Memory B cell (primary cell): ENCODE measurements at regions not wholly inside any gene's neighbourhood (a gene's known extent, or its start where the extent isn't known, plus 50 kb on each side); places are given as distances from the start of the nearest gene placed in this dataset.
"Not testable (repeated sequence)": the region's sequence is repeated elsewhere in the genome, so short reads cannot be mapped to it uniquely, and the experiment has no call there.

Experiments
- ATAC-seq: fragments of 150-1000 bp; cut with Tn5 transposase; 2 replicates; pipeline ENCODE4 v1.10.0; 2021; ENCODE audit warnings: low read depth, mild to moderate bottlenecking, moderate library complexity
- DNase-seq, 2 donors: peaks; one replicate each; pipeline ENCODE4 v3.0.0; 2022; ENCODE audit warnings: low spot score in 2 of 2
- H3K27ac Mint-ChIP-seq: one replicate; pipeline ENCODE4 v1.8.0; 2022; ENCODE audit warnings: mild to moderate bottlenecking, moderate library complexity, mixed read lengths
- H3K27me3 Mint-ChIP-seq: one replicate; pipeline ENCODE4 v1.8.0; 2022; ENCODE audit warnings: mixed read lengths
- H3K36me3 Mint-ChIP-seq: one replicate; pipeline ENCODE4 v1.8.0; 2022; ENCODE audit warnings: mild to moderate bottlenecking, mixed read lengths
- H3K4me1 Mint-ChIP-seq: one replicate; pipeline ENCODE4 v1.8.0; 2022; ENCODE audit warnings: mixed read lengths
- H3K4me3 Mint-ChIP-seq: one replicate; pipeline ENCODE4 v1.8.0; 2022; ENCODE audit warnings: mild to moderate bottlenecking, moderate library complexity, mixed read lengths
- H3K9me3 Mint-ChIP-seq: one replicate; pipeline ENCODE4 v1.8.0; 2022; ENCODE audit warnings: mixed read lengths

DNA sequence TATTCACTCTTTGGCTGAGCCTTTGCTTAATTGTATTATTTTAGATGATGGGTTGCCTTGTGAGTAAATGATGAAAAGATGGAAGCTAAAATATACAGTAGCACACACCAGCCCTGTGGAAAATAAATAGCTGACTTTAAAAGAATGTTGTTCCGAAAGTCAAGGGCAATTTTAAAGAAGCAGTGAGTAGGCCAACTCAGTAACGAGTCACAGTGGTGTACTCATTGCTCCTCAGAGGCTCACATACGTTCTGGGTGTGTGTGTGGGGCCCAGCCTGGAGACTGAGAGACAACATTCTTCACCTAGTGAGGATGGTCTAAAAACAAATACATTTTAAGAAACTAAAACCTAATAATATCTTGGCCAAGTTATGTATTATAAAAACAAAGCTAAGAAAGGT is 640.3 kb downstream of the TRIML1 start:
- Mint-ChIP-seq H3K4me1 (no peaks in the 10 kb centered on the region), H3K27ac (no peak overlapping the region), H3K4me3 (no peak overlapping the region), H3K9me3 (no peaks in the 10 kb centered on the region), H3K27me3 (no peaks in the 10 kb centered on the region), H3K36me3 (no peaks in the 10 kb centered on the region)
- ATAC-seq (no peak), DNase-seq (no peak)

DNA sequence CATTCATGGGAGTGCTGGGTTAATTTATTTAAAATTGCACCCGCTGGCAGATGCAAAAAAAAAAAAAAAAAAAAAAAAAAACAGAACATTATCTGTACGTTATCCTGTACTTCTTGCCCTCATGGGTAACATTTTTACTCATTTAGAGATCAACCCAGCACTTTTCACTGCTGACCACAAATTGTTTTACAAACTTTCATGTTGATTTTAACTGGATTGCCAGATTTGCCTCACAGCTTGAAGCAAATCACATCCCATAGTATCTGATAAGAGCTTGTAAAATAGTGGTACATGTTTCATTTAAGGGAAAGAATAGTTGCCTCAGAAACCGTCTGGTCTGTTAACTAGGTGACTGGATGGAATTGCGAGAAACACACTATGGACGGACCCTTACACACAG is 640.8 kb downstream of the TRIML1 start:
- no peaks in the 10 kb centered on the region for H3K36me3 Mint-ChIP-seq
- H3K9me3 Mint-ChIP-seq = no peaks in the 10 kb centered on the region
- H3K27me3 Mint-ChIP-seq = no peaks in the 10 kb centered on the region
- DNase-seq (no peak), ATAC-seq (no peak)
- H3K27ac Mint-ChIP-seq = no peak overlapping the region
- H3K4me1 Mint-ChIP-seq = no peaks in the 10 kb centered on the region
- H3K4me3 Mint-ChIP-seq = no peak overlapping the region

DNA sequence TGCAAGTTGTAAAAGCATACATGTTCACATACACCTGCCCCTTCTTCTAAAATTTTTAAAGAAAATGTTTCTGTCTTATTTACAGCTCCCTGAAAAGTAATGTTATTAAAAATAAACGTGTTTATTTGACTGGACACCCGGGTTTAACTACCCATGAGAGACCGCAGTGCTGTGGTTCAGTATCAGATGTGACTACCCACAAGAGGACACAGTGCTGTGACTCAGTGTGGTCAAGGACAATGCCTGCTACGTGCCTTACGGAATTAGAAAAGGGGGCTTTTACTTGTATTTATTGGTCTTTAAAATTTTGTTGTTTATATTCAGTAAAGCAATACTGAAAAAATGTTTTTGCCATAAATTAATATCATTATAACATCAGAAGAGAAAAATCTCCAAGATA is 641.4 kb downstream of the TRIML1 start:
- H3K36me3 Mint-ChIP-seq = no peaks in the 10 kb centered on the region
- peaks cover 1% of the 10 kb centered on the region for H3K9me3 Mint-ChIP-seq
- no peak overlapping the region for H3K27ac Mint-ChIP-seq
- H3K27me3 Mint-ChIP-seq = no peaks in the 10 kb centered on the region
- H3K4me3 Mint-ChIP-seq = no peak overlapping the region
- ATAC-seq (no peak), DNase-seq (no peak)
- H3K4me1 Mint-ChIP-seq = no peaks in the 10 kb centered on the region

DNA sequence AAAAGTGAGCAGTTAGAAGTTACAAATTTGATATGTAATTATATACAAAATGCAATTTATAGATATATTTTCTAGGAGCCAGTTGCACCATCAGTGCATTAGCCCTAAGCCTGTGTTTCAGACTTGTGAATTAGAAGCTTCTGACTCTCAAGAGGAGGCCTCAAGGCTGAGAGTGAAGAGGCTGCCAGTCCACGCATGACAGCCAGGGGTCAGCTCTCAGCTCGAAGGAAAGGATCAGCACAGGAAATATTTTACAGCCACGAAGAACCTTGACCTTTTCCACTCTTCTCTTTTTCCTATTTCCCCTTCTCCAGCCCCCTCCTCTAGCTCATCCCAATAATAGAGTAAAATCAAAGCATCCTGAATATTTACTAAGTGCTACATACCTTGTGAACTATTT is 642.4 kb downstream of the TRIML1 start:
- DNase-seq (no peak), ATAC-seq (no peak)
- no peak overlapping the region for H3K27ac Mint-ChIP-seq
- no peaks in the 10 kb centered on the region for H3K4me1 Mint-ChIP-seq
- peaks cover 1% of the 10 kb centered on the region for H3K9me3 Mint-ChIP-seq
- H3K27me3 Mint-ChIP-seq = no peaks in the 10 kb centered on the region
- no peak overlapping the region for H3K4me3 Mint-ChIP-seq
- H3K36me3 Mint-ChIP-seq = no peaks in the 10 kb centered on the region

DNA sequence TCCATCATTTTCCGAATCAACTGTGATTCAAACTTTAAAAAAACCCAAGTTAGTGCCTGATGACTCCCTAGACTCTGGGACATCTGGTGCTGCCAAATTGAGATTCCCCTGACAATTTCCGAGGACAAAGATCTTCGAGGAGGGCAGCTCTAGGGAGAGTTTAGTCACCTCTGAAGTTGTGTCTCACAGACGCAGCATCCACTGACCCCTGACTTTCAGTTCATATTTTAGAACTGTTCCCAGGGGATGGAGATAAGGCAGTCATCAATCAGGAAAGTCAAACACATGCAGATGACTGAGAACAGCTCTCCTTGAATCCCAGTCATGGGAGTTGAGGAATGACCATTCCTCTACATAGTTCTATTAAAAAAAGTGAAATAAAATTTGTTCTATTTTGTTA is 643.9 kb downstream of the TRIML1 start:
- H3K27ac Mint-ChIP-seq = no peak overlapping the region
- no peak for ATAC-seq
- H3K27me3 Mint-ChIP-seq = no peaks in the 10 kb centered on the region
- H3K9me3 Mint-ChIP-seq = peaks cover 1% of the 10 kb centered on the region
- H3K36me3 Mint-ChIP-seq = no peaks in the 10 kb centered on the region
- DNase-seq = no peak
- H3K4me3 Mint-ChIP-seq = no peak overlapping the region
- H3K4me1 Mint-ChIP-seq = no peaks in the 10 kb centered on the region

DNA sequence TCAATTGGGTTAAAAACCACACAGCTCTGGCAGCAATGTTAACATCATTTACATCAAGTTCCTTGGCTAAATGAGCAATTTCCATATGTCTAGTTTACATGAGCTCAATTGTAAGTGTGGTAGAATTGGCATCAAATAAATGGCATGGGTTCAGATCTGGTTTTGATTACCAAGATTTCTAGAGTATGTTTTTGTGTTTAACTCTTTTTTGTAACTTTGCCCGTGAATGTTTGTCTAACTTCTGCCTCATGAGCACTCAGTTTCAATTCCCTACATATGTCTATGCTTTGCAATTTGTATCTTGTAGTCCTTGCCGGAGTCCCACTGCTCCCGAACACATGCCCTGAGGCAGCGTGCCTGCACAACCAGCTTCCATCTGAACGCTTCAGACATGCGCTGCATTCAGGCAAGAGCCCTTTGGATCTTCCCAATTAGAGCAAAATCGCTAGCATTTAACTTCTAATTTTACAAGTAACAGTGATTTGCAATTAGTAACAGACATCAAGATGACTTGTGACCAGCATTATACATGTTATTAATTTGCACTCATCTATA is 644.4 kb downstream of the TRIML1 start:
- H3K27ac Mint-ChIP-seq = no peak overlapping the region
- no peaks in the 10 kb centered on the region for H3K36me3 Mint-ChIP-seq
- ATAC-seq = no peak
- H3K4me1 Mint-ChIP-seq = no peaks in the 10 kb centered on the region
- no peaks in the 10 kb centered on the region for H3K27me3 Mint-ChIP-seq
- peaks cover 3% of the 10 kb centered on the region for H3K9me3 Mint-ChIP-seq
- DNase-seq = no peak
- no peak overlapping the region for H3K4me3 Mint-ChIP-seq

DNA sequence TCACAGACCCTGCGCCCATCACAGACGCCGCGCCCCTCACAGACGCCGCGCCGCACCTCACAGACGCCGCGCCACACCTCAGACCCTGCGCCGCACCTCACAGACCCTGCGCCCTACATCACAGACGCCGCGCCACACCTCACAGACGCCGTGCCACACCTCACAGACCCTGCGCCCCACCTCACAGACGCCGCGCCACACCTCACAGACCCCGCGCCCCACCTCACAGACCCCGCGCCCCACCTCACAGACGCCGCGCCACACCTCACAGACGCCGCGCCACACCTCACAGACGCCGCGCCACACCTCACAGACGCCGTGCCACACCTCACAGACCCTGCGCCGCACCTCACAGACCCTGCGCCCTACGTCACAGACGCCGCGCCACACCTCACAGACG is 657.4 kb downstream of the TRIML1 start:
- not testable (repeated sequence) for H3K36me3 Mint-ChIP-seq, H3K4me1 Mint-ChIP-seq, H3K27me3 Mint-ChIP-seq, ATAC-seq, DNase-seq, H3K9me3 Mint-ChIP-seq, H3K4me3 Mint-ChIP-seq, H3K27ac Mint-ChIP-seq

DNA sequence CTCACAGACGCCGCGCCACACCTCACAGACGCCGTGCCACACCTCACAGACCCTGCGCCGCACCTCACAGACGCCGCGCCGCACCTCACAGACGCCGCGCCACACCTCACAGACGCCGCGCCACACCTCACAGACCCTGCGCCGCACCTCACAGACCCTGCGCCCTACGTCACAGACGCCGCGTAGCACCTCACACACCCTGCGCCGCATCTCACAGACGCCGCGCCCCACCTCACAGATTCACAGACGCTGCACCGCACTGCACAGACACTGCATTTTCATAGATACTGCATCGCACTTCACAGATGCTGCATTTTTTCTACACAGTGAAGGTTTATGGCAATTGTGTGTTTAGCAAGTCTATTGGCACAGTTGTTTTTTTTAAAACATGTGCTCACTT is 657.8 kb downstream of the TRIML1 start:
- H3K4me1 Mint-ChIP-seq, H3K36me3 Mint-ChIP-seq, ATAC-seq, DNase-seq, H3K27me3 Mint-ChIP-seq, H3K9me3 Mint-ChIP-seq, H3K27ac Mint-ChIP-seq, H3K4me3 Mint-ChIP-seq: not testable (repeated sequence)

DNA sequence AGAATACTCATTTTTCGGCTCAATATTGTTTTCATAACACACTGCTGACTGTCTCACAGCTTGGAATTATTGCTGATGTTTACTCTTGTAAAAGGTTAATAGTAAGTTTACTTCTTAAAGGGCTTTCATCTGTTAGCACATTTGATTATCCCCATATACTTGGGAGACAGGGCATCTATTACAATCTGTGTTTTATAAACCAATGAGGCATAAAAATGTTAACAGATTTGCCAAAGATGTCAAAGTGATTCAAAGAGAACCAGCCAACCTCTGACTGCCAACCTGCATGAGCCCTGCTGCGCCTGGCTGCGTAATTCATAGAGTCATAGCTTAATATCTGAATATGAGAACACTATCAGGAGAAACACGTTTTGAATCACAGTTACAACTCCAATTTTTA is 665.6 kb downstream of the TRIML1 start:
- no peaks in the 10 kb centered on the region for H3K36me3 Mint-ChIP-seq
- H3K27me3 Mint-ChIP-seq = no peaks in the 10 kb centered on the region
- no peak overlapping the region for H3K27ac Mint-ChIP-seq
- no peak overlapping the region for H3K4me3 Mint-ChIP-seq
- ATAC-seq = no peak
- no peak for DNase-seq
- no peaks in the 10 kb centered on the region for H3K4me1 Mint-ChIP-seq
- peaks cover 3% of the 10 kb centered on the region for H3K9me3 Mint-ChIP-seq

DNA sequence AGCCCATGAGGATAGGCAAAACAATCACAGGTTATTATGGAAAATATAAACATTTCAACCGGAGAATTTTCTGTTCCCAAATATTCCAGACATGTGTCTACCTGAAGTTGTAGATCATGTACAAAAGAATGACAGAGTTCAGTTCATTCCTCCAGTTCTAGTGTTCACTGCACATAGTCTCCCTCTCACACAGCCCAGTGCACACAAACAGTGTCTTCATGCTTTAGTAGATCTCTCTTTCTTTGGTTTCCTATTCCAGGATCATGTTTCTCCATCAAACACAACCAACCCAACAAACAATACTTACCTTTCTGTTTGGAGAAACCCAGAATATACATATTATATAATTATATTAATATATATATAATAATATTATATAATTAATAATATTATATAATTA is 671.9 kb downstream of the TRIML1 start:
- H3K9me3 Mint-ChIP-seq = peaks cover 8% of the 10 kb centered on the region
- no peak for ATAC-seq

DNA sequence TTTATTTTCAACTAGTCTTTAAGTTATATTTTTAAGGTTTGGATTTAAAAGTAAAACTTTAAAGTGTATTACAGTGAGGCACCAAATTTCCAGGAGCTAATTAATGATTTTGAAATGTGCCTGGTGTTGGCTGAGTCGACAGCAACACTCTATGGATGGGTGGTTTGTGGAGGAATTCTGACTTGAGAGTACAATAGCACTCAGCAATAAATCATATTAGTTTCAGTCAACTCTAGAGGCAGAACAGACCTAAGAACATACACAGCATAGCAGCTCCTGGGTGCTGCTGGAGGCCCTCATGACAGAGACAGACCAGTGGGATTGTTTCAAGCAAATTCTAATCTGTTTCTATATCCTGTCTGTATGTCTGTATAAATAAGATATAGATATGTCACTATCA is 673.4 kb downstream of the TRIML1 start:
- no peak overlapping the region for H3K4me3 Mint-ChIP-seq
- no peaks in the 10 kb centered on the region for H3K27me3 Mint-ChIP-seq
- H3K36me3 Mint-ChIP-seq = no peaks in the 10 kb centered on the region
- peaks cover 10% of the 10 kb centered on the region for H3K9me3 Mint-ChIP-seq
- no peaks in the 10 kb centered on the region for H3K4me1 Mint-ChIP-seq
- ATAC-seq (no peak), DNase-seq (no peak)
- no peak overlapping the region for H3K27ac Mint-ChIP-seq

More for the DNA sequence above, 671.9 kb downstream of the TRIML1 start:
- H3K27ac Mint-ChIP-seq = no peak overlapping the region
- H3K4me3 Mint-ChIP-seq = no peak overlapping the region
- DNase-seq = no peak
- H3K36me3 Mint-ChIP-seq = no peaks in the 10 kb centered on the region
- no peaks in the 10 kb centered on the region for H3K4me1 Mint-ChIP-seq
- H3K27me3 Mint-ChIP-seq = no peaks in the 10 kb centered on the region

DNA sequence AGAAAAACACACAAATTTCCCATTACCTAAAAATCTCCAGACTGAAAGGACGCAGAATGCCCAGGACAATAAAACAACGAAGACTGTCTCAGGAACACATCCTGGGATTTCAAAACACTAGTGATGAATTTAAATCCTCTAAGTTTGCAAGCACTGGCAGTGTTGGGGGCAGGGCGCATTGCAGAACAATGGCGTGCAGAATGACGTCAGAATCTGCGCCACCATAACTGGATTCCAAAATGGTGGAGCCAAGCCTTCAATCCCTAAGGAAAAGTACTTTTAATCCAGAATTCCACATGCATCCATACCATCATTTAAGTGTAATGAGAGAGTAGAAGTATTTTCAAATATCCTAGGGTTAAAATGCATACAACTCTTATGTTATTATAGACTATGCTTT is 679.1 kb downstream of the TRIML1 start:
- H3K9me3 Mint-ChIP-seq = peaks cover 7% of the 10 kb centered on the region
- no peak overlapping the region for H3K4me3 Mint-ChIP-seq
- no peak overlapping the region for H3K27ac Mint-ChIP-seq

DNA sequence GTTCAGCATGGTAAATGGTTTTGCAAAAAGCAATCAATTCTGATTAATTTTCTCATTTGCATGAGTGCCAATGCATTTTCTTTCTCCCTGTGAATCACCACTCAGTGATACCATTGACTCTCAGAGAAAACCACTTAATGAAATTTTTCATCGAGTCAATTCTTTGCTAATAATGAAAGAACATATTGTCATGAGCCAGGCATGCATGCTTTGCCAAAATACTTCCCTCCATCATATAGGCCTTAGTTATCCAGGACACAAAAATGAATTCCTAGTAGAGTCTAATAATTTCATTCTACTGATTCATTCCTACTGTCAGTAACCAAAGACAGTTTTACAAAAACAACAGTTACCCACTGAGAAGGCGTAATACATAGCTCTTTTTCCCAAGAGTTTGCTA is 680.0 kb downstream of the TRIML1 start:
- no peak overlapping the region for H3K4me3 Mint-ChIP-seq
- ATAC-seq = no peak

More for the DNA sequence above, 679.1 kb downstream of the TRIML1 start:
- Mint-ChIP-seq H3K27me3 (no peaks in the 10 kb centered on the region), H3K36me3 (no peaks in the 10 kb centered on the region), H3K4me1 (no peaks in the 10 kb centered on the region)
- DNase-seq (no peak), ATAC-seq (no peak)

DNA sequence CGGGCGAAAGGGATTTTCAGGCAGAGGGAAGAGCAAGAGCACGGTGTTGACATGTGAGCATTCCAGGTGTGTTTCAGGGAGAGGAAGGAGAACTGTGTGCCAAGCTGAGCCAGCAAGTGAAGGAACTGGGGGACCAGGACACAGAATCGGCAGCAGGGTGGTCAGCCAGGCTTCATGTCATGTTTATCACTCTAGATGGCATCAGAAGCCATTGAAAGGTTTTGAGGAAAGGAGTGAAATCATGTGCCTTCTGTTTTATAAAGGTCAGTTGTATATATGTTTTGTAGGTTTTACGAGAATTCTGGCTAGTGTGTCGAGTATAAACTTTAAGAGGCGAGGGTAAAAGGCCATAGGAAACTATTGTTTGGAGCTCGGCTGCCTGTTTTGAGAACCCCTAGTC is 682.3 kb downstream of the TRIML1 start:
- no peak overlapping the region for H3K4me3 Mint-ChIP-seq
- no peaks in the 10 kb centered on the region for H3K4me1 Mint-ChIP-seq
- no peak overlapping the region for H3K27ac Mint-ChIP-seq
- no peaks in the 10 kb centered on the region for H3K36me3 Mint-ChIP-seq
- no peak for DNase-seq
- H3K9me3 Mint-ChIP-seq = peaks cover 6% of the 10 kb centered on the region
- no peaks in the 10 kb centered on the region for H3K27me3 Mint-ChIP-seq
- no peak for ATAC-seq

More for the DNA sequence above, 680.0 kb downstream of the TRIML1 start:
- no peak overlapping the region for H3K27ac Mint-ChIP-seq
- peaks cover 4% of the 10 kb centered on the region for H3K9me3 Mint-ChIP-seq
- no peaks in the 10 kb centered on the region for H3K27me3 Mint-ChIP-seq
- H3K4me1 Mint-ChIP-seq = no peaks in the 10 kb centered on the region
- no peaks in the 10 kb centered on the region for H3K36me3 Mint-ChIP-seq
- no peak for DNase-seq

DNA sequence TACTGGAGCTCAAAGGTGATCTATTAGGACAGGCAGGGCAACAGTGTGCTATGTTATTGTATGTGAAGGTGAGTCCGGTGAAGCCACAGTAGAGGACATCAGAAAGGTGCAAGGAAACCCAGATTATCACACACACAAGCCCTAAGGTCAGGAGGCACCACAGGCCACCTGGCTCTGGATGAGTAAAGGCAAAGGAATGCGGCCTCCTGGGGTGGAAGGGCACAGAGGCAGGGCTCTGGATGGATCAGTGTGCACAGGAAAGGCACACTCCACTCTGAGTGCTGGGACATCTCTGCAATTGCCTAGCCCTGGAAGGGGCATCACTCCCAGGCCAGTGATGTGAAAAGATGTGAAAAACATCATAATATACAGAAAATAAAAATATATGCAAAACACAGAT is 683.5 kb downstream of the TRIML1 start:
- no peaks in the 10 kb centered on the region for H3K27me3 Mint-ChIP-seq
- no peaks in the 10 kb centered on the region for H3K36me3 Mint-ChIP-seq
- H3K4me1 Mint-ChIP-seq = no peaks in the 10 kb centered on the region
- DNase-seq = no peak
- peaks cover 5% of the 10 kb centered on the region for H3K9me3 Mint-ChIP-seq
- no peak overlapping the region for H3K4me3 Mint-ChIP-seq
- H3K27ac Mint-ChIP-seq = no peak overlapping the region
- no peak for ATAC-seq
